Stimulated activated CD4-positive, alpha-beta T cell treated with anti-CD3 and anti-CD28 coated beads, Interleukin-15, amount 100 ng/mL, for 24 hours (primary cell): ENCODE measurements at regions not wholly inside any gene's neighbourhood (a gene's known extent, or its start where the extent isn't known, plus 50 kb on each side); places are given as distances from the start of the nearest gene placed in this dataset.
"Not testable (repeated sequence)": the region's sequence is repeated elsewhere in the genome, so short reads cannot be mapped to it uniquely, and the experiment has no call there.

ENCODE experiments used
- DNase-seq: peaks from one replicate; pipeline ENCODE4 v3.0.0-alpha.2; 2020

DNA sequence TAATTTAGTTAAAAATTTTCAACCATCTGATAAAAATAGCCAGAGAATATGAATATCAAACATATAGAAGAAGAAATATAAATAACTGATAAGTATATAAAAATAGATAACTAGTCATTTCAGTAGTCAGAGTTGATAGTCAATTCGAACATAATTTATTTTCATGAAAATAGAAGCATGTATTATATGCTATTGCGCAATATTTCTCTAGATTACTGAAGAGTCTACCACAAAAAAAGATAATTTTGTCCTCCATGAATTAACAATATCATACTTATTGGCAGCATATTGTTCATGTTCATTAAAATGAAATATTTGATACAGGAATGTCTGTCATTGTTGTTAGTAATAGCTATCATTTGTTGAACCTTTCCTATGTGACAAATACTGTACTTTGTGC is 376.2 kb upstream of the TOM1L1 start:
- no peak for DNase-seq

DNA sequence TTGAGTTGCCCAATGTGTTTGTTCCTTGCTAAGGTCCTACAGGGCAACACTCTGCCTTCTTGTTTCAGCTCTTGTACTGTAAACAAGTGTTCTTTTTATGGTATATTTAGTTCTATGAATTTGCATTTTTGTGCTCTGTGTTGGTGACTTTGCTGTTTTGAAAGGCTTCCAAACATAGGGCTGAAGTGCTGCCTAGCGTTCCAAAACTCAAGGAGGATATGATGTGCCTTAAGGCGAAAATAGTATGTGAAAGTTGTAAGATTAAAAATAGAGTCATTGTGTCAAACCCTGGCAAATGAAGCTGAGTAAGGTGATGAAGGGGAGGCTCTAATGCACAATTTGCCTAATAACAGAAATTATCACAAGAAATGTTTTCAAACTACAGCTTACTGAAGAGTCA is 372.7 kb upstream of the TOM1L1 start:
- DNase-seq: no peak

DNA sequence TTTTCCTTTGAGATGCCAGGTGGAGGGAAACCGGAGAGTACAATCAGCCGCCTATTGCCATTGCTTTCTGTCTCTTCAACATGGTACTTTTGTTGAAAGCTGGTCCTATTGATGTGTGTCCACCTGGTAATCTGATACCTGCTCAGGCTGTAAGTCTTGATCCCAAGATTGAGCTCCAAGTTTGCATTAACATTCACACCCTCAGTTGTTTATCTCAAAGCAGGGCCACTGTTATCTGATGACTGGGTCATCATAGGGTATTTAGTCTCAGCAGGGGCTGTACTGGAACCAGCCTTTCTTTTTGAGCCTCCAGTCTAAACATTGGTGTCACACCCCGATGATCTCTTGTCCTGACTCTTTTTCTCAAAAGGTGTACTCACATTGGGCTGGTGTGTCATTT is 370.3 kb upstream of the TOM1L1 start:
- DNase-seq: no peak

DNA sequence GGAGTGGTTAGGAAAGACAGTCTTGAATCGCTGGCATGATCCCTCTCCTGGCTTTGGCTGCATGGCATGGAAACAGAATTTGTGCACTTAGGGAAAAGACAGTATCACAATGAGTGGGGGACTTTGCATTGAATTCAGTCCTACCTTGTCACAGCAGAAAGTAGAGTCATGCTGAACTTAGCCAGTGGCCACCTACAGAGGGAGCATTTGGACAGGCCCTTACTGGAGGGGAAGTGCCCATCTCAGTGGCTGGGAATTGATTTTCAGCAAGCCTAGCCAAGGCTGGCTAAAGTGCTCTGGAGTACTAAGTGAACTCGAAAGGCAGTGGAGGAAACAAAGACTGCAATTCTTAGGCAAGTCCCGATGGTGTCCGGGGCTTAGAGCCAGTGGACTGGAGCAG is 364.3 kb upstream of the TOM1L1 start:
- no peak for DNase-seq

DNA sequence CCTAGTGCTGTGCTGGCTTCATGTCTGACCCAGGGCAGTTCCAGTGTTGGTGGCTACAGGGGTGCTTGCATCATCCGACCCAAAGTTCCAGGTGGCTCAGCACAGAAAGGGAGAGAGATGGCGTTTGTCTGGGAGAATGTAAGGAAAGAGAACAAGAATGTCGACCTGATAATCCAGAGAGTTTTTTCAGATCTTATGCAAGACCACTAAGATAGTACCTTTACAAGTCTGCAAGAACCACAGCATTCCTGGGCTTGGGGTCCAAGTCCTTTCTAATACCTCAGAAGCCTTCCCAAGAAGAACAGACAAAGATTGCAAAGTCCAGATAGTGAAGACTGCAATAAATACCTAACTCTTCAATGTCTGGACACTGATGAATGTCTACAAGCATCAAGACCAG is 363.0 kb upstream of the TOM1L1 start:
- DNase-seq: no peak

DNA sequence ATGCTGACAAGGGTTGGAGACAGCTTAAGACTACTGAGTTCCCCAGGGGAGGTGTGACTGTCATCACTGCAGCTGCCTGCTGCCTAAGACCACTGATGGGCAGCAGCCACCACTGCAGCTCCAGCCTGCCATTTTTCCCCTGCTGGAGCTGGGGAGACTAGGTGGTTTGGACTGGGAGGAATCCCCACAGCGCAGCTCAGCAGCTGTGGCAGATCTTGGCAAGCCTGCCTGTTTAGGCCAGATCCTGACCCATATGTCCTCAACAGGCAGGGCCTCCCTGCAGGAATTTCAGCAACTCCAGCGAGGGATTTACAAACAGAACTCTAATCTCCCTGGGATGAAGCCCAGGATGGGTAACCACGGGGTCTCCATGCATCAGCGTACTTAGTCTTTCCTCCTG is 356.4 kb upstream of the TOM1L1 start:
- no peak for DNase-seq

DNA sequence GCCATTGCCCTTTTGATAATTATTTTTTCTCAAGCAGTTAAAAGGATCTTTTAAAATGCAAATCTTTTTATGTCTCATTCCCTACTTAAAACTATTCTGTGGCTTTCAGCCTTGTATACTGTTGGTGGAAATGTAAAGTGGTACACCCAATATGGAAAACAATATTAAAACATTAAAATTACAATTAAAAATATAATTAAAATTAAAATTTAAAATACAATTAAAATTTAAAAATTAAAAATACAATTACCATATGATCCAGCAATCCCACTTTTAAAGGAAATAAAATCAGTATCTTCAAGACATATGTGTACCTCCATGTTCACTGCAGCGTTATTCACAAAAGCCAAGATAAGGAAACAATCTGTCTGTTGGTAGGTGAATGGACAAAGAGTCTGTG is 340.8 kb upstream of the TOM1L1 start:
- DNase-seq: no peak

DNA sequence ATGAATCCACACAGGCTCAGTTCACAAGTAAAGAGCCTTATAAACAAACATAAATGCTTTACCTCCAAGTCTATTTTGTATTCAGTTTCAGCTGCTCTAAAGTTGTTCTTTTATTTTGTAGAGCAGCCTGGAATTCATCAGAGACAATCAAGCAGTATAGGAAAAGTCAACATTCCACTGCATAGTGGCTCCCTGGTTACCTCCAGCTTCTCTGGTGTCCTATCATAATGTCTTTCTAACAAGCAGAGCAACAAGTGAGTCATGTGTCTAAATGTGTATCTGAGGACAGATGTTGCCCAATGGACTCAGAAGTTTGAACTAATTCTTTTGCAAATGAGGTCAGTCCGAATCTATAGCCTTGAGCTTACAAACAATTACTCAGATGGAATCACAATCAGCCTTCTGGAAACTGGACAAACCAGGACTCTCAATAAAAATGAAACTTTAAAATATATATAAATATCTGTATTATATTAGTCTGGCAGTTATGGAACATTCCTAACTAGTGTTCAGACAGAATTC is 292.0 kb upstream of the TOM1L1 start:
- no peak for DNase-seq

DNA sequence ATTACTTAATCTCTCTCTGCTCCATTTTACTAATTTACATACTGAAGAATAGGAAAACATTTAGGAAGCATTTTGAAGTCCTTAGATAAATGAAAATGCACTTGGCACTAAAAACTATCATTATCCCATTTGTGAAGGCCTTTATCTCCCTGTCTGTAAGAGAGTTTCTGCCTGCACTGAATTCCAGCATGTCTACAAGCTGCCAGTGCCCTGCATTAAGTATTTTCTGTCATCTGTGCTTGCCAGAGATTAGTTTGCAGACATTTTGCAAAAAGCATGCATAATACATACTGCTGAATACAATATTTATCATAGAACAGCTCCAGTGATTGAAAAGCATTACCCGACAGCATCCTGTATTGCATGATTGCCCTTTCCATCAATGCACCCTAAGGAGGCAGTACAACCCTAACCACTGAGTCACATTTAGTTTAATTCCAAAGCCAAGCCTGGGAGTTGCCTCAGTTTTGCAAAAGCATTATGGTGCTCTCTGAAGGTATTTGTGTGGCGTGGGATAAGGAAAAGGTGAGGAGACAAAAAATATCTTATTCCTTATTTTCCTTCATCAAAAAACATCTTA is 280.2 kb upstream of the TOM1L1 start:
- no peak for DNase-seq

DNA sequence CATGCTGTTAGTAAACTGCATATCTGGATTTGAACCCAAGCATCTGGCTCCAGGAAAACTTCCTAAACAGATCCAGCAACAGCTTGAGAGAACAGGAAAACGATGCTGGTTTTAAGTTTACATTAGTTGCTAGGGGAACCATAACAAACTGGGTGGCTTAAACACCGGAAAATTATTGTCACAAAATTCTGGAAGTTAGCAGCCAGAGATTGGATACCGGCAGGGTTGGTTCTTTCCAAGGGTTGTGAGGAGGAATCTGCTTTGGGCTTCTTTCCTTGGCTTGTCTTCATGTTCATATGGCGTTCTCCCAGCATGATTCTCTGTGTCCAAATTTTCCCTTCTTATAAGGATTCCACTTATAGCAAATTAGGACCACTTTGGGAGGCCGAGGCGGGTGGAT is 276.9 kb upstream of the TOM1L1 start:
- no peak for DNase-seq

DNA sequence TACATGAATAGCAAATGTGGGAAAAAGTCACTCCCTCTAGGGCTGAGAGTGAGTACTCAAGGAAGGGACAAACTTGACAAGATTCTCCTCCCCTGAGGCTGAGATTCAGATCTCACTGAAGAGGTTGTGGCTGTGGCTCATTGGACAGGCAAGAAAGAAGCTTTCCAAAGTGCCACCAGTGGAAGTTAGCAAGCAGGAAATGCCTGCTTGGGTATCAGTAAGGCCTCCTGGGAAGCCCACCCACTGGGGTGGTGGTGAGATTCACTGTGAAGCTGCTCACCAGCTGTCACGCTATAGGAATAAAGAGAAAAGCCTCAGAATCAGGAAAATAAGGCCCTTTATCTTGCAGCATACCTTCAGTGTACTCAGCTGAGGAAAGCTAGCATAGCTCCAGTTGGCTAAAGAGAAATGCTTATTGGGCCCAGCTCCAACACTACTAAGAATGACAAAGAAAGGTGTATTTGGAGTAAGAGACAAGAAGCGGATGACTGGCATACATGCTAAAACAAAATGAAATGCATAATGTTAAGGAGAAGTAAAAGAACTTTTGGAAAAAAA is 274.4 kb upstream of the TOM1L1 start:
- DNase-seq: no peak

DNA sequence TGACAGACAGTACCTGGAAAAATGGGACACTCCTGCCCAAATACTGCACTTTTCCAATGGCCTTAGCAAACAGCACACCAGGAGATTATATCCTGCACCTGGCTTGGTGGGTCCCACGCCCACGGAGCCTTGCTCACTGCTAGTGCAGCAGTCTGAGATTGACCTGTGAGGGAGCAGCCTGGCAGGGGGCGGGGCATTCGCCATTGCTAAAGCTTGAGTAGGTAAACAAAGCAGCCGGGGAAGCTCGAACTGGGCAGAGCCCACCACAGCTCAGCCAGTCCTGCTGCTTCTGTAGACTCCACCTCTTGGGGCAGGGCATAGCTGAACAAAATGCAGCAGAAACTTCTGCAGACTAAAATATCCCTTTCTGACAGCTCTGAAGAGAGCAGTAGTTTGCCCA is 261.2 kb upstream of the TOM1L1 start:
- not testable (repeated sequence) for DNase-seq

DNA sequence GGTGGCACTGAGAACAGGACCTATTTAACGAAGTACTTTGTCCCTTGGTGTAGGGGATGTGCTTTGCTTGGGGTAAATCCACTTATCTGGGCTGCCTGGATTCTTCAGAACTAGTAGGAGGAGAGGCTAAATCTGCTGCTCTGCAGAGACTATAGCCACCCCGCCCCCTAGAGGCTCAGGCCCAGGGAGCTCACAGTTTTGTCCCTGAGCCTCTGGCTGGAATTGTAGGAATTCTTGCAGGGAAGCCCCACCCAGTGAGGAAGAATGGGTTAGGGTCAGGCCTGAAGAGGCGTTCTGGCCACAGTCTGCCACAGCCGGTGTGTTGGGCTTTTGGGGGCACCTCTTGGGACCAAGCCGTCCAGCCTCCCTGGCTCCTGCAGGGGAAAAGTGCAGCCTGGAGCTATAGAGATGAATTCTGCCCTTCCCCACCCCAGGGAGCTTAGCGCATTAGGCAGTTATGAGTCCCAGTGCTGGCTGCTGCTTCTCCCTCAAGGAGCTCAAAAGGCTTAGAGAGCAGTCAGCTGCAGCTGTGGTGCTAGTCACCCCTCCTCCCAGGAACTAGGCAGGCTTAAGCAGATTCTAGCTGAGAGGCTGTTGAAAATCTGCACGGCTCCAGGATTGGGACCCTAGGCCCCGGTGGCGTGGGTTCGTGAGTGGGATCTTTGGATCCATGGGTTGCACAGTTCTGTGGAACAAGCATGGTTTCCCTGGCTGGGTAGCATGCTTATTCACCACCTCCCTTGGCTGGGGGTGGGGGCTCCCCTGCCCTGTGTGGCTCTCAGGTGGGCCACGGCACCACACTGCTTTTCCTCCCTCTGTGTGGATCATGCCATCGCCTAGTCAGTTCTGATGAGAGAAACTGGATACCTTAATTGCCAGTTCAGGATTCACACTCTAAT is 237.4 kb upstream of the TOM1L1 start:
- no peak for DNase-seq

DNA sequence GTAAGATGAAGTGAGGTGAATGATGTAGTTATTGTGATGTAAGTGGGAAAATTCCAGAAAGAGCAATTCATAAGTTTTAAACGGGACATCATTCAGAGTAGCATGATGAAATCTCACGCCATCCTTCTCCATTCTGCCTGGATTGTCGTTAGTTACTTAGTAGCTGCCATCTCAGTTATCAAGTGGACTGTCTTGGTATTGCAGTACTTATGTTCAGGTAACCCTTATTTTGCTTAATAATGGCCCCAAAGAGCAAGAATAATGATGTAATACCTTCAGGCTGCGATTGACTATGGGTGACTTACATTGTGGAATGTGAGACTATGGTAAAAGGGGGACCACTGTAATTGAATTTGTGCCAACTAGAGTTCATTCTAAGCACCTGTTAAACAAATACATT is 234.1 kb upstream of the TOM1L1 start:
- DNase-seq: no peak

DNA sequence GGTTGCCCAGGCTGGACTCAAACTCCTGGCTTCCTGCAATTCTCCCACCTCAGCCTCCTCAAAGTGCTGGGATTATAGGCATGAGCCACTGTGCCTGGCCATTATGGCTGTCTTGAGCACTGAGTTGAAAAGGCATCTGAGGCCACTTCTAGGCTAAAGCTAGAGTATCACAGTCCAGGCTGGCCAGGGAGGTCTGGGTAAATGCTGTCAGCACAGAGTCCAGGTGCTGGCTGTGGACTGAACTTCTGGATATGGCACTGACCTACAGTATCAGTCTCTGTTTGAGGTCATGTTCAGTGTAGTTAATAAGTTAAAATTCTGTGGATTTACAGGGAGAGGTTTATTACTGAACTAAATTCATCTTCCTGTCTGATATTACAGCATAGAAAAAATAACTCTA is 222.5 kb upstream of the TOM1L1 start:
- DNase-seq: no peak

DNA sequence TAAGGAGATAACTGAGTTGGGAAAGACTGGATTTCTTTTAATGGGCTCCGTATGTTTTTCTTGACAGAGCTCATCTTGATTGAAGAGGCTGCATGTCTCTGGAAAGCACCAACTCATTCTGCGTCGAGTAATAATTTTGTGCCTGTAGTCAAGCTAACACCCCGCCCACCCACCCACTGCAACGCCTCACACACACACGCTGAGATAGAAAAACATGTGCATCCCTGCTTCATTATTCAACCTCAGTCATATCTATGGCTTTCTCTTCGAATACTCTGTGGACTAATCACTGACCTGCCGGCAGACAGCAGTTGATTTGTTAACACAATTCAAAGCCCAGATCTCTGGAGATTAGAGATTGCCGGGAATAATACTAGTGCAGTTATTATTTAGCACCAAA is 220.2 kb upstream of the TOM1L1 start:
- DNase-seq: no peak

DNA sequence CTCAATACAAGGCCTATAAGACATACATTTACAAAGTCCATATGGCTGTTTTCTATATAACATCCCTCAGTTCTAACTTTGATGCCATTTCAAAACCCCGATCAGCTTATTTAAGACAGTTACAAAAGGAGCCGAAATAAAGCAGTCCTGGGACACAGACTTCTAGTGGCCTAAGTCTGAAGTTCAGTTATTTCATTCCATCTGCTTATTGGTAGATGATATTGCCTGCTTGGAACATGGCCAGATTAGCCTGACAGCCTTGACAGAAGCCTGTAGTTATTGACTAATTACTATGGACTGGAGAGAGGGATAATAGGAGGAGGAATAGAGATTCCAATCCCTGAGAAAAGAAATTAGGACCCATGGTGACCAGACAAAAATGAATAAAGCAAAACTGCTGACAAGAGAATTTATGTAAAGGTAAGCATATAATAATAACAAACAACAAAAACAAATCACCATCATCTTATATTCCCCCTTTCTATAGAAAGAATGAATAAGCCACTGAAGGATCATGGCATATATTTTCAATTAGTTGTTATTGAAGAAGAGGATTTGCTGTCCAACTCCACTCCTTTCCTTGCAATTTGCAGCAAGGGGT is 206.3 kb upstream of the TOM1L1 start:
- DNase-seq: no peak

DNA sequence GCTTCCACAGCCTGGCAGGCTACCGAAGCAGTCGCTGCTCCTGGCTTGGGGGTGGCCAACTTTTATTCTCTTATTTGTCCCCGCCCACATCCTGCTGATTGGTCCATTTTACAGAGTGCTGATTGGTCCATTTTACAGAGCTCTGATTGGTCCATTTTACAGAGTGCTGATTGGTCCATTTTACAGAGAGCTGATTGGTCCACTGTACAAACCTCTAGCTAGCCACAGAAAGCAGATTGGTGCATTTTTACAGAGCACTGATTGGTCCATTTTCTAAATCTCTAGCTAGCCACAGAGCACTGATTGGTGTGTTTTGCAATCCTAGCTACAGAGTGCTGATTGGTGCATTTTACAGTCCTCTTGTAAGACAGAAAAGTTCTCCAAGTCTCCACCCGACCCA is 187.9 kb upstream of the TOM1L1 start:
- not testable (repeated sequence) for DNase-seq

DNA sequence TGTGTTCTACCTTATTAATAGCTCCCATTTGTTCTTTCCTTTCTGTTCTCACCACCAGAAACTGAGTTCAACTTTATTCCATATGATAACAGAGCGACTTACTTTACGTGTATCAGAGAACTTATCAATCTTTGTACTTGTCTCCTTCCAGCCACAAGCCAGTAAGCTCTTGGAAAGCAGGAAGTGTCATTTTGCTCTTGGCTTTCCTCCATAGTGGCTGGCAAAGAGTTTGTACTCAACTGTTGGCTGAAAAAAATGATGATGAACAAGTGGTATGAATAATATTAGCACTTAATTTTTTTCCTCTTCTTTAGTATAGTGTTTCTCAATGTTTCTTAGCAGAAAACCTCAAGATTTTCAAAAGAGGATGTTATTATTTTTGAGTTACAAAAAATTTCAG is 182.4 kb upstream of the TOM1L1 start:
- DNase-seq: no peak

DNA sequence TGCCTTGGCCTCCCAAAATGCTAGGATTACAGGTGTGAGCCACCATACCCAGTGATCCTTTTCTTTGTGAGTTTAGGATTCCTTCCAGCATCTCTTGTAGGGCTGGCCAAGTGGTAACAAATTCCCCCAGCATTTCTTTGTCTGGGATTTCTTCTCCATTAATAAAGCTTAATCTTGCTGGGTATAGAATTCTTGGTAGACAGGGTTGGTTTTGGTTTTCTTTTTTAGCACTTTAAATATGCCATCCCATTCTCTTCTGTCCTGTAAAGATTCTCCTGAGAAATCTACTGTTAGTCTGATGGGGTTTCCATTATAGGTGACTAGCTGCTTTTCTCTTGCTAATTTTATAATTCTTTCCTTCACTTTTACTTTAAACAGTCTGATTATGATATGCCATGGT is 173.0 kb upstream of the TOM1L1 start:
- no peak for DNase-seq

DNA sequence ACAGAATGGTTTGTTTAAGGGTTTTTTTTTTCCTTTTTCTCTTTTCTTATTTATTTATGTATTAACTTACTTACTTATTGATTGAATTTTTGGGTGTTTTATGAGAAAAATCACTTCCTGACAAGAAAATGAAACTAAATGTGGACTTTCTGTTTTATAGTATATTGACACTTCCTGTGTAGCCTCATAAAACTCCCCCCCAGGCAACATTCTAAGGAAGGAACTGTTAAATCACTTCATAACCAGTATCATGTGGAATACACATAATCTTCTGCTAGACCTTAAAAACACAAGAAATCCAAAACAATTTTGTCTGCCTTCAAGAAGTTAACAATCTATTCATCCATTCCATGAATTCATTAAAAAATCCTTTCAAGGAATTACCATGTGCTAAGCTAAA is 164.1 kb upstream of the TOM1L1 start:
- no peak for DNase-seq

DNA sequence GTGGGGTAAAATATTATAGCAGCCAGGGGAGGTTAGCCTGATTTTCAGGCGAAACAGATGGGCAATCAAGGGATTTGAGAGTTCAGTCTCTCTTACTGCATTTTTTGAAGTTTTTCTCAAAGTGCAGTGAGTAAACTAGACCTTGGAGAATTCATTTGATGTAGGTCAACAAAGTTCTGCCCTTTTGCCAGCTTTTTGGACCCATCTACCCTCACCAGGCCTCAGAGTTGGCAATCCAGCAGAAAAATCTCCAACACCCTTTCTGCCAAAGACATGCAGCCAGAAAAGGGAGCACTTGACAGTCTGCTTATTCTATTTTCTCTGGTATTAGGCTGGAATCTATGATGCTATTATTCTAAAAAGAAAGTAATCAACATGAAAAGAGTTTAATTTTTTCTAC is 162.2 kb upstream of the TOM1L1 start:
- DNase-seq: no peak

DNA sequence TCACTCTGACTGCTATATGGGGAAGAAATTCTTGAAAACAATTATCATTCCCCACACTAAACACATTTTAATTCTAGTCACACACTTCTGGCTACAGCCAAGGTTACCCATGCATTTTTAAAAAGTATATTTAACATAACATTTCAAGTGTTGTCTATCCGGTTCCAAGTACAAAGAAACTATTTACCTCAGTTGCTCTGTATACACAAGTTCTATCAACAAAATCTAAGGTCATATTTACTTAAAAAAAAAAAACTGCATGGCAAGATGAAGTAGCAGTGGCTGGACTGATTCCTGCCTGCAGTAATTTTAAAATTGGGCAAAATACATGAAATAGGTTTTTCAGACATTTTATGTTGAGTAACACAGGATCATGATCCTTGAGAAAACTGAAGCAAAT is 155.9 kb upstream of the TOM1L1 start:
- no peak for DNase-seq

DNA sequence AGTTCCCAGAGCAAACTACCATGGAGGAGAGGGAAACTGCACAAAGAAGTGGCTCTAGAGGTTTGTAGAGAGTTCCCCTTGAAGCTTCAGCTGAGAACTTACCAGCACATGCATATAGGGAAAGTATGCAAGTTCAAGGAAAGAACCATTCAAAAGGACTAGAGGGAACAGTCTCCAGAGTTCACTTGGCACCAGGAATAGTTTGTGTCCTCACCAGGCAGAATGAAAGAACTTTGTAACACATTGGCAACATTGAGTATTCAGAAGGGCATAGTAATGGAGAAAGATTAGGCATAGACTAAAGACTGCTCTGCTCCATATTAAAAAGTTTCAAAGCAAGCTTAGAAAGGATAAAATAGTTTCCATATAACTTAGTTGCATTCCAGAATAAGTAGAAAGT is 155.4 kb upstream of the TOM1L1 start:
- no peak for DNase-seq
